ENCODE measurements at regions not wholly inside any gene's neighbourhood (a gene's known extent, or its start where the extent isn't known, plus 50 kb on each side); places are given as distances from the start of the nearest gene placed in this dataset.

- TF ChIP-seq, protein P1, sequence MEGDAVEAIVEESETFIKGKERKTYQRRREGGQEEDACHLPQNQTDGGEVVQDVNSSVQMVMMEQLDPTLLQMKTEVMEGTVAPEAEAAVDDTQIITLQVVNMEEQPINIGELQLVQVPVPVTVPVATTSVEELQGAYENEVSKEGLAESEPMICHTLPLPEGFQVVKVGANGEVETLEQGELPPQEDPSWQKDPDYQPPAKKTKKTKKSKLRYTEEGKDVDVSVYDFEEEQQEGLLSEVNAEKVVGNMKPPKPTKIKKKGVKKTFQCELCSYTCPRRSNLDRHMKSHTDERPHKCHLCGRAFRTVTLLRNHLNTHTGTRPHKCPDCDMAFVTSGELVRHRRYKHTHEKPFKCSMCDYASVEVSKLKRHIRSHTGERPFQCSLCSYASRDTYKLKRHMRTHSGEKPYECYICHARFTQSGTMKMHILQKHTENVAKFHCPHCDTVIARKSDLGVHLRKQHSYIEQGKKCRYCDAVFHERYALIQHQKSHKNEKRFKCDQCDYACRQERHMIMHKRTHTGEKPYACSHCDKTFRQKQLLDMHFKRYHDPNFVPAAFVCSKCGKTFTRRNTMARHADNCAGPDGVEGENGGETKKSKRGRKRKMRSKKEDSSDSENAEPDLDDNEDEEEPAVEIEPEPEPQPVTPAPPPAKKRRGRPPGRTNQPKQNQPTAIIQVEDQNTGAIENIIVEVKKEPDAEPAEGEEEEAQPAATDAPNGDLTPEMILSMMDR (IDR thresholded peaks at IDR 0.05) = no peak
- TF ChIP-seq EP300 (IDR thresholded peaks at IDR 0.05) (no peak), POLR2A (IDR thresholded peaks at IDR 0.05) (no peak)
Measured at GRCh38 chr7:118762451-118762850, 537.9 kb downstream of the ANKRD7 start.

All from tibial nerve (tissue), 4 donors.